ENCODE measurements at regions not wholly inside any gene's neighbourhood (a gene's known extent, or its start where the extent isn't known, plus 50 kb on each side); places are given as distances from the start of the nearest gene placed in this dataset.

GRCh38 chr6:8764733-8765132, 329.4 kb upstream of the SLC35B3 start:
- no peak for TF ChIP-seq CTCF (IDR thresholded peaks at IDR 0.05; ENCODE audit: low read depth, low read length, missing input control)
- TF ChIP-seq RAD21 (IDR thresholded peaks at IDR 0.05): no peak
- TF ChIP-seq YY1 (IDR thresholded peaks at IDR 0.05): no peak
- TF ChIP-seq SP1 (IDR thresholded peaks at IDR 0.05): no peak
- TF ChIP-seq TAF1 (conservative IDR thresholded peaks at IDR 0.05): no peak

Data from liver (tissue), 3 donors.